ENCODE measurements at regions not wholly inside any gene's neighbourhood (a gene's known extent, or its start where the extent isn't known, plus 50 kb on each side); places are given as distances from the start of the nearest gene placed in this dataset.
A peak's percentile ranks its signal among the peaks of the same experiment; 100 is the strongest.

DNA sequence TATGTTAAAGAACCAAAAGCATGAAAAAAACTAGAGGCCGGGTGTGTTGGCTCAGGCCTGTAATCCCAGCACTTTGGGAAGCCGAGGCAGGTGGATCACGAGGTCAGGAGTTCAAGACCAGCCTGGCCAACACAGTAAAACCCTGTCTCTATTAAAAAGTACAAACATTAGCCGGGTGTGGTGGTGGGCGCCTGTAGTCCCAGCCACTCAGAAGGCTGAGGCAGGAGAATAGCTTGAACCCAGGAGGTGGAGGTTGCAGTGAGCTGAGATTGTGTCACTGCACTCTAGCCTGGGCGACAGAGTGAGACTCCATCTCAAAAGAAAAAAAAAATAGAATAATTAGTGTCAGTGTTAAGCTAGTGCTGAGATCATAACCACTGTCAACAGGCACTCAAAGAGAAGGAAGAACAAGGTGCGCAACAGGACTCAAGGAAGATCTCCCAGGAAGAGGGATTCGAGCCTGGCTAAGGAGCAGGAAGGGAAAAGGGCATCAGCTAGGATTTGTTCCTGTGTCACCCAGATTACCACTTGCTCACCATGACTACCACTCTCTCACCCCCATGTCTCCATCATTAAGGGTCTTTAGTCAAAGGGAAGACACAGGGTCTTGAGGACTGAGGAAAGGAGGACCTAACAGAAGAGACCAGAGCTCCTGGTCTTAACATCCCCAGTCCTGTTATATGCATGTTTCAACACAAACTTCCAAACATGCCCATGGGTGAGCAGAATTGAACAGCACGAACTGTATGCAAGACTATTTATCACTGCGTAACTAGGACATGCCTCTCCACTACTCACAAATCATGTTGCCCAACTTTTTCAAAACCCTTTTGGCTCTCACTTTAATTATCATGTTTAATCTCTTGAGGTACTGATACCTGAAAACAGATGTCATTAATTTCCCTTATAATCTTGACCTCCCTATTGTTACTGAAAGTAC is 88.3 kb upstream of the PLEKHM1 start:
- peak in 1 of 2 donors; percentile 48 for TF ChIP-seq POLR2AphosphoS5 (IDR thresholded peaks at IDR 0.05; ENCODE audit: insufficient read depth in 1 of 2, low read depth in 1 of 2)
- TF ChIP-seq, protein P1, sequence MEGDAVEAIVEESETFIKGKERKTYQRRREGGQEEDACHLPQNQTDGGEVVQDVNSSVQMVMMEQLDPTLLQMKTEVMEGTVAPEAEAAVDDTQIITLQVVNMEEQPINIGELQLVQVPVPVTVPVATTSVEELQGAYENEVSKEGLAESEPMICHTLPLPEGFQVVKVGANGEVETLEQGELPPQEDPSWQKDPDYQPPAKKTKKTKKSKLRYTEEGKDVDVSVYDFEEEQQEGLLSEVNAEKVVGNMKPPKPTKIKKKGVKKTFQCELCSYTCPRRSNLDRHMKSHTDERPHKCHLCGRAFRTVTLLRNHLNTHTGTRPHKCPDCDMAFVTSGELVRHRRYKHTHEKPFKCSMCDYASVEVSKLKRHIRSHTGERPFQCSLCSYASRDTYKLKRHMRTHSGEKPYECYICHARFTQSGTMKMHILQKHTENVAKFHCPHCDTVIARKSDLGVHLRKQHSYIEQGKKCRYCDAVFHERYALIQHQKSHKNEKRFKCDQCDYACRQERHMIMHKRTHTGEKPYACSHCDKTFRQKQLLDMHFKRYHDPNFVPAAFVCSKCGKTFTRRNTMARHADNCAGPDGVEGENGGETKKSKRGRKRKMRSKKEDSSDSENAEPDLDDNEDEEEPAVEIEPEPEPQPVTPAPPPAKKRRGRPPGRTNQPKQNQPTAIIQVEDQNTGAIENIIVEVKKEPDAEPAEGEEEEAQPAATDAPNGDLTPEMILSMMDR (IDR thresholded peaks at IDR 0.05): no peak
- no peak for TF ChIP-seq POLR2A (IDR thresholded peaks at IDR 0.05)

Measured in vagina (tissue), 2 donors.